ENCODE measurements at regions not wholly inside any gene's neighbourhood (a gene's known extent, or its start where the extent isn't known, plus 50 kb on each side); places are given as distances from the start of the nearest gene placed in this dataset.

DNA sequence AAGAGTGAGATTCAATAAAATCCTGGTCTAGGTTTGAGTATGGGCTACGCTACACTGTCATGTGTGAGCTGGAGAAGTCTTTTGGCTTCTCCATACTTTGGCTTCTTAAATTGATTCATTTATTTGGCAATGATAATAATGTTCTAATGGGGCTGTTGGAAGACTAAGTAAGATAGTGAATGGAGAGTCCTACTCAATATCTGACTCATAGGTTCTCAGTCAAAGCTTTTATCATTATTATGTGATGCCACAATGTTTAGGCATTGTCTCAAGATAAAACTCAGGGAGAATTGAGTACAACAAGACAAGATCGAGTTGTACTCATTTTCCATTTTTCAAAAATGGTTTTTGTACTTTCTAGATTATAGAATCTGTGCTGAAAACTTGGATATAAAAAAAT, 92.5 kb upstream of the VEGFC start:
- Histone ChIP-seq H3K27me3 (replicated peaks; ENCODE audit: control insufficient read depth, insufficient read depth, low read length) (no peaks in the 10 kb centered on the region), H3K36me3 (ENCODE audit: control insufficient read depth, insufficient read depth, low read length) (no peaks in the 10 kb centered on the region), H3K4me3 (replicated peaks; ENCODE audit: low read depth, low read length) (no peak overlapping the region)
- TF ChIP-seq, protein P1, sequence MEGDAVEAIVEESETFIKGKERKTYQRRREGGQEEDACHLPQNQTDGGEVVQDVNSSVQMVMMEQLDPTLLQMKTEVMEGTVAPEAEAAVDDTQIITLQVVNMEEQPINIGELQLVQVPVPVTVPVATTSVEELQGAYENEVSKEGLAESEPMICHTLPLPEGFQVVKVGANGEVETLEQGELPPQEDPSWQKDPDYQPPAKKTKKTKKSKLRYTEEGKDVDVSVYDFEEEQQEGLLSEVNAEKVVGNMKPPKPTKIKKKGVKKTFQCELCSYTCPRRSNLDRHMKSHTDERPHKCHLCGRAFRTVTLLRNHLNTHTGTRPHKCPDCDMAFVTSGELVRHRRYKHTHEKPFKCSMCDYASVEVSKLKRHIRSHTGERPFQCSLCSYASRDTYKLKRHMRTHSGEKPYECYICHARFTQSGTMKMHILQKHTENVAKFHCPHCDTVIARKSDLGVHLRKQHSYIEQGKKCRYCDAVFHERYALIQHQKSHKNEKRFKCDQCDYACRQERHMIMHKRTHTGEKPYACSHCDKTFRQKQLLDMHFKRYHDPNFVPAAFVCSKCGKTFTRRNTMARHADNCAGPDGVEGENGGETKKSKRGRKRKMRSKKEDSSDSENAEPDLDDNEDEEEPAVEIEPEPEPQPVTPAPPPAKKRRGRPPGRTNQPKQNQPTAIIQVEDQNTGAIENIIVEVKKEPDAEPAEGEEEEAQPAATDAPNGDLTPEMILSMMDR (IDR thresholded peaks at IDR 0.05; ENCODE audit: insufficient read depth, low read length, poor library complexity, severe bottlenecking), result no peak
- DNase-seq (ENCODE audit: extremely low read depth, insufficient read length), result no peak

DNA sequence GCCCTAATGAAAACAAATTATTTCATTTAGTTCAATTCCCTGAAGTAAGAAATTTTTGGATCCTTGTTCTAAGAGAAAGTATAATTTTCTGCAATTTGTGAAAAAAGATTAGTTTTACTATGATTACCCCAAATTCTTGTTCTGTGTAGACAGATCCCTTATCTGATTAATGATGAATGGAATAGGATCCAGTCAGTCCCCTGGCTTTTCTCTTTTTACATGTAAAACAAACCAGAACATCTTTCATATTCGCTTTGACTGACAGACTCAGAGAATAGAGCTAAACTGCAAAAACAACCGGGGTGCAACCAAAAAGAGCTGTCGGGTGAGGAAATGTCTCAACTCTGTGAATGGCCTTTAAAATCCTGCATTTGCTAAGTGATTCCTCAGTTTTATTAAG, 93.4 kb upstream of the VEGFC start:
- TF ChIP-seq, protein P1 (IDR thresholded peaks at IDR 0.05; ENCODE audit: insufficient read depth, low read length, poor library complexity, severe bottlenecking), result no peak
- DNase-seq (ENCODE audit: extremely low read depth, insufficient read length), result no peak
- no peak overlapping the region for H3K4me3 ChIP-seq (replicated peaks; ENCODE audit: low read depth, low read length)
- H3K36me3 ChIP-seq (ENCODE audit: control insufficient read depth, insufficient read depth, low read length), result no peaks in the 10 kb centered on the region
- no peaks in the 10 kb centered on the region for H3K27me3 ChIP-seq (replicated peaks; ENCODE audit: control insufficient read depth, insufficient read depth, low read length)

DNA sequence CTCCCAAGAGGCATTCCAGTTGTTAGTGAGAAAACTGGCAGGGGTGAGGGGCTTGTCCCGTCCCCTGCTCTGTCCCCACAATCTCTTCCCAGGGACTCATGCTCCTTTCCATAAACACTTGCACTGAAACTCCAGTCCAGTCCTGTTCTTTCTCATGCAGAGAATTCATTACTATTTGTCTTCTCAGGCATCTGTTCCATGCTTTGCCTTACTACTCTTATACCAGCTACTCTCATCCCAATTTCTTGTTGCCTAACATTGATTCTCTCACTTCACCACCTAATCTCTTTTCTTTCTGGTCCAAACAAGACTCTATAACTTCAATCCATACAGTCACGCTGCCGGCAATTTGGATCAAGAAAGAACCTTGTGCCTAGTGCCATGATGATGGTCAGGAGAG, 97.1 kb upstream of the VEGFC start:
- H3K36me3 ChIP-seq (ENCODE audit: control insufficient read depth, insufficient read depth, low read length), result no peaks in the 10 kb centered on the region
- TF ChIP-seq, protein P1 (IDR thresholded peaks at IDR 0.05; ENCODE audit: insufficient read depth, low read length, poor library complexity, severe bottlenecking), result no peak
- no peaks in the 10 kb centered on the region for H3K27me3 ChIP-seq (replicated peaks; ENCODE audit: control insufficient read depth, insufficient read depth, low read length)
- no peak for DNase-seq (ENCODE audit: extremely low read depth, insufficient read length)
- no peak overlapping the region for H3K4me3 ChIP-seq (replicated peaks; ENCODE audit: low read depth, low read length)

DNA sequence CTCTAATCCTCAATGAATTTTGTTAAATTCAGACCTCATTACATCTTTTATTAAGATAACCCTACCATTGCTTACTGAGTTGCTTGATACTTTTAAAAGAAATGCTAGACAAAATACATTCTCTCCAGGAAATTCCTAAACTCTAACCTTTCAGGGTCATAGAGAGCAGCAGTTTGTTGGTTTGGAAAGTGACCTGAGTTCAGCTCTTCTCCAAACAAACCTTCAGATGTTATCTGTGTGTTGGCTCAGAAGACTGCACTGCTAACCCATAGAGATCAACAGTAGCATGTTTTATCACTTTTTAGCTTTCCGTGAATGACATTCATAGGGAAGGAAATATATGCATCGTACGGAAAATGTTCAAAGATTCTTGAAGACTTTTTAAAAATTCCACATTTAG, 101.8 kb upstream of the VEGFC start:
- TF ChIP-seq, protein P1 (IDR thresholded peaks at IDR 0.05; ENCODE audit: insufficient read depth, low read length, poor library complexity, severe bottlenecking), result no peak
- no peaks in the 10 kb centered on the region for H3K36me3 ChIP-seq (ENCODE audit: control insufficient read depth, insufficient read depth, low read length)
- no peaks in the 10 kb centered on the region for H3K27me3 ChIP-seq (replicated peaks; ENCODE audit: control insufficient read depth, insufficient read depth, low read length)
- no peak for DNase-seq (ENCODE audit: extremely low read depth, insufficient read length)
- H3K4me3 ChIP-seq (replicated peaks; ENCODE audit: low read depth, low read length), result no peak overlapping the region

DNA sequence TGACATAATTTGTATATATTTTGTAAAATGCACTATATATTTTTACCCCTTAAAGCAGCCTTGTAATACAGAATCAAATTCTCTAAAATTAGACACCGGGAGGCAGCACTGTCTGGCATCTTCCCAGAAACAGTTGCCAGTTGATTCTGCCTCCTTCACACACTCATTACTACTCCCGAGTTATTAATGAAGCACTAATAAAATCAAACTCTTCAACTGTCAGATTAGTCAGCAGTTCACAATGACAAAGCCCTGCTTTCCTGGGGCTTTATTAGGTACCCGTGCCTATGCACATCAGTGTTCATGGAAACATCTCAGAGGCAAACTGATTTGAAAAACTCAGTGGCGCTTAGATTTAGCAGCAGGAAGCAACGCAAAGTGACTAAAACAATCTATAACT, 103.5 kb upstream of the VEGFC start:
- no peaks in the 10 kb centered on the region for H3K27me3 ChIP-seq (replicated peaks; ENCODE audit: control insufficient read depth, insufficient read depth, low read length)
- H3K36me3 ChIP-seq (ENCODE audit: control insufficient read depth, insufficient read depth, low read length), result no peaks in the 10 kb centered on the region
- no peak overlapping the region for H3K4me3 ChIP-seq (replicated peaks; ENCODE audit: low read depth, low read length)
- DNase-seq (ENCODE audit: extremely low read depth, insufficient read length), result no peak
- TF ChIP-seq, protein P1 (IDR thresholded peaks at IDR 0.05; ENCODE audit: insufficient read depth, low read length, poor library complexity, severe bottlenecking), result no peak

DNA sequence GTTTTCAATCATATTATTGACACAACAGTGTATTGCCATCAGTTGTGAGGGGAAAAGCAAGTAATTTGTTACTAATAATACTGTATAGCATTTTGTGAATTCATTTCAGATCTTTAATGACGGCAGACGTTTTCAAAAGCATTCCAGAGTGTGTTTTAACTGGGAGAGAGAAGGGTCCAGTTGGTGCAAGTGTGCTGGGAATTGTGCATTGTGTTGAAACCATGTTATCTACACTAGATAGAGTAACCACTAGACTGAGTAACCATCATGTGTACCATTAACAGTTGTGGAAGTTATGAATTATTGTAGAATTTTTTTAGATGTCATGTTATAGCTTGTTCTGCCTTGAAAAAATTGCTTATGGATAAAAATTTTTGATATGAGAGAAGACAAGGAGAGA, 104.5 kb upstream of the VEGFC start:
- H3K36me3 ChIP-seq (ENCODE audit: control insufficient read depth, insufficient read depth, low read length), result no peaks in the 10 kb centered on the region
- TF ChIP-seq, protein P1 (IDR thresholded peaks at IDR 0.05; ENCODE audit: insufficient read depth, low read length, poor library complexity, severe bottlenecking), result no peak
- no peak overlapping the region for H3K4me3 ChIP-seq (replicated peaks; ENCODE audit: low read depth, low read length)
- no peaks in the 10 kb centered on the region for H3K27me3 ChIP-seq (replicated peaks; ENCODE audit: control insufficient read depth, insufficient read depth, low read length)
- no peak for DNase-seq (ENCODE audit: extremely low read depth, insufficient read length)
